Stomach (tissue), 4 donors: ENCODE measurements at regions not wholly inside any gene's neighbourhood (a gene's known extent, or its start where the extent isn't known, plus 50 kb on each side); places are given as distances from the start of the nearest gene placed in this dataset.

Experiments used
- CTCF ChIP-seq, 7 experiments: fragments of 450-650 bp in 4 of 7; fragments of 200-600 bp in 3 of 7; sonication (generic) in 3 of 7; IDR thresholded peaks; one replicate each; pipeline ENCODE4 v1.5.1; 2016 to 2019; ENCODE audit warnings: antibody characterized with exemption in 7 of 7, control low read depth in 2 of 7, mild to moderate bottlenecking in 1 of 7
- EP300 ChIP-seq: sonication (generic); formaldehyde crosslinking; IDR thresholded peaks from one replicate; pipeline ENCODE4 v1.6.1; 2017; ENCODE audit warnings: antibody characterized with exemption
- POLR2A ChIP-seq, 4 donors: fragments of 450-650 bp; IDR thresholded peaks; one replicate each; pipeline ENCODE4 v1.6.1; 2016; ENCODE audit warnings: antibody characterized with exemption in 4 of 4, control low read depth in 2 of 4, mild to moderate bottlenecking in 1 of 4, moderate library complexity in 1 of 4
- POLR2AphosphoS5 ChIP-seq, 3 donors: sonication (generic); formaldehyde crosslinking; IDR thresholded peaks; one replicate each; pipeline ENCODE4 v1.6.1; 2016; ENCODE audit warnings: antibody characterized with exemption in 3 of 3

- TF ChIP-seq CTCF (IDR thresholded peaks at IDR 0.05): no peak
- no peak for TF ChIP-seq POLR2AphosphoS5 (IDR thresholded peaks at IDR 0.05)
- no peak for TF ChIP-seq POLR2A (IDR thresholded peaks at IDR 0.05)
- TF ChIP-seq EP300: no peak
These were observed 219.2 kb downstream of the IRS1 start for GRCh38 chr2:226580403-226580802.
